B cell (primary cell): ENCODE measurements at regions not wholly inside any gene's neighbourhood (a gene's known extent, or its start where the extent isn't known, plus 50 kb on each side); places are given as distances from the start of the nearest gene placed in this dataset.

Experiments used
- EZH2 ChIP-seq: IDR thresholded peaks from 2 replicates; pipeline ENCODE4 v1.6.1; 2012; ENCODE audit warnings: borderline replicate concordance, low read depth, mild to moderate bottlenecking, moderate library complexity, low read length; ENCODE audit not compliant: insufficient read depth, poor library complexity, severe bottlenecking
- TF ChIP-seq, protein P1 (sequence below): fragments of 200-600 bp; IDR thresholded peaks from one replicate; pipeline ENCODE4 v1.8.0; 2022; ENCODE audit warnings: antibody characterized with exemption, mild to moderate bottlenecking

DNA sequence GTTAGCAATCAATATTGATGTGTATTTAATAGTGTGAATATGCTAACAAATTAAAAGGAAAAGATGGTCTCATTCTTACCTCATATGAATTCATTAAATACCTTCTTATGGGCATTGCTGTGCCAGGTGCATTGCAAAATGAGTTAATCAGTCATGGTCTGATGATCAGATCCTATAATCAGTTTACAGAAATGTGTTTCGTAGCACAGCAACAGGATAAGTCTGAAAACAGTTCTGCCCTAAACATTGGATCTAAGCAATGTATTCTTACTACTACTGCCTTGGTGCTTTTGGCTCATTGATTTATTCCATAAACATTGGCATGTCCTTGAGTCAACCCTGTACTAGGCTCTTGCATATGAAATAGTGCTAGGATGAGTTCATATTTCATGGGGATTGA is 417.0 kb upstream of the JAG1 start:
- no peak for TF ChIP-seq EZH2
- TF ChIP-seq, protein P1, sequence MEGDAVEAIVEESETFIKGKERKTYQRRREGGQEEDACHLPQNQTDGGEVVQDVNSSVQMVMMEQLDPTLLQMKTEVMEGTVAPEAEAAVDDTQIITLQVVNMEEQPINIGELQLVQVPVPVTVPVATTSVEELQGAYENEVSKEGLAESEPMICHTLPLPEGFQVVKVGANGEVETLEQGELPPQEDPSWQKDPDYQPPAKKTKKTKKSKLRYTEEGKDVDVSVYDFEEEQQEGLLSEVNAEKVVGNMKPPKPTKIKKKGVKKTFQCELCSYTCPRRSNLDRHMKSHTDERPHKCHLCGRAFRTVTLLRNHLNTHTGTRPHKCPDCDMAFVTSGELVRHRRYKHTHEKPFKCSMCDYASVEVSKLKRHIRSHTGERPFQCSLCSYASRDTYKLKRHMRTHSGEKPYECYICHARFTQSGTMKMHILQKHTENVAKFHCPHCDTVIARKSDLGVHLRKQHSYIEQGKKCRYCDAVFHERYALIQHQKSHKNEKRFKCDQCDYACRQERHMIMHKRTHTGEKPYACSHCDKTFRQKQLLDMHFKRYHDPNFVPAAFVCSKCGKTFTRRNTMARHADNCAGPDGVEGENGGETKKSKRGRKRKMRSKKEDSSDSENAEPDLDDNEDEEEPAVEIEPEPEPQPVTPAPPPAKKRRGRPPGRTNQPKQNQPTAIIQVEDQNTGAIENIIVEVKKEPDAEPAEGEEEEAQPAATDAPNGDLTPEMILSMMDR: no peak
